Keratinocyte (primary cell): ENCODE measurements at regions not wholly inside any gene's neighbourhood (a gene's known extent, or its start where the extent isn't known, plus 50 kb on each side); places are given as distances from the start of the nearest gene placed in this dataset.

Experiments used
- DNase-seq: peaks from one replicate; pipeline ENCODE4 v3.0.0-alpha.2; 2011; ENCODE audit warnings: low read depth, missing footprints, low spot score
- FAIRE-seq: peaks from 2 replicates; lab custom pipeline; 2011; peaks lifted over from hg19 to GRCh38; lab: Jason Lieb, UNC
- H2AFZ ChIP-seq: 2 replicates; pipeline ENCODE4 v1.6.0; 2012; ENCODE audit warnings: low read length, control low read depth, inconsistent platforms; ENCODE audit not compliant: control insufficient read depth
- H3K27ac ChIP-seq: 2 replicates; pipeline ENCODE4 v1.5.1; 2011; ENCODE audit warnings: low read length; ENCODE audit not compliant: control insufficient read depth, insufficient read depth
- H3K27me3 ChIP-seq: 3 replicates; pipeline ENCODE4 v1.6.0; 2011; ENCODE audit warnings: low read length; ENCODE audit not compliant: control insufficient read depth, insufficient read depth; ENCODE audit errors: extremely low read depth
- H3K36me3 ChIP-seq, 2 experiments: 2 replicates in 1 of 2; 3 replicates in 1 of 2; pipeline ENCODE4 v1.5.1; 2011; ENCODE audit warnings: low read length in 2 of 2, mild to moderate bottlenecking in 1 of 2; ENCODE audit not compliant: control insufficient read depth in 2 of 2, insufficient read depth in 2 of 2; ENCODE audit errors: extremely low read depth in 1 of 2
- H3K4me1 ChIP-seq: 3 replicates; pipeline ENCODE4 v1.5.1; 2011; ENCODE audit warnings: low read length; ENCODE audit not compliant: control insufficient read depth, insufficient read depth; ENCODE audit errors: extremely low read depth
- H3K4me2 ChIP-seq: 3 replicates; pipeline ENCODE4 v1.6.0; 2011; ENCODE audit warnings: low read depth, low read length; ENCODE audit not compliant: control insufficient read depth, insufficient read depth; ENCODE audit errors: extremely low read depth
- H3K4me3 ChIP-seq, 3 experiments: fragments of 200-600 bp in 1 of 3; sonication (generic) in 1 of 3; 2 replicates in 2 of 3; 3 replicates in 1 of 3; pipeline ENCODE4 v1.5.1; 2011 to 2016; ENCODE audit warnings: low read length in 3 of 3, mild to moderate bottlenecking in 3 of 3, control low read depth in 2 of 3, inconsistent platforms in 1 of 3, low read depth in 1 of 3, mixed read lengths in 1 of 3, mixed run types in 1 of 3, moderate library complexity in 1 of 3; ENCODE audit not compliant: control insufficient read depth in 2 of 3, insufficient read depth in 2 of 3; ENCODE audit errors: extremely low read depth in 1 of 3
- H3K79me2 ChIP-seq: 2 replicates; pipeline ENCODE4 v1.6.0; 2012; ENCODE audit warnings: low read length; ENCODE audit not compliant: control insufficient read depth, insufficient read depth
- H3K9ac ChIP-seq: 3 replicates; pipeline ENCODE4 v1.6.0; 2011; ENCODE audit warnings: low read length; ENCODE audit not compliant: control insufficient read depth, insufficient read depth; ENCODE audit errors: extremely low read depth
- H3K9me1 ChIP-seq: 3 replicates; pipeline ENCODE4 v1.6.0; 2011; ENCODE audit warnings: low read length; ENCODE audit not compliant: control insufficient read depth, insufficient read depth; ENCODE audit errors: extremely low read depth
- H3K9me3 ChIP-seq: 2 replicates; pipeline ENCODE4 v1.5.1; 2012; ENCODE audit warnings: low read depth, low read length; ENCODE audit not compliant: control insufficient read depth
- H4K20me1 ChIP-seq: 3 replicates; pipeline ENCODE4 v1.6.0; 2011; ENCODE audit warnings: low read length; ENCODE audit not compliant: control insufficient read depth, insufficient read depth; ENCODE audit errors: extremely low read depth
- EZH2 ChIP-seq: IDR thresholded peaks from one replicate; pipeline ENCODE4 v1.6.1; 2012; ENCODE audit warnings: inconsistent platforms, mild to moderate bottlenecking, low read length, moderate library complexity
- dilution Hi-C: fragments of 300-500 bp; cut with MboI; formaldehyde crosslinking; loops from one replicate; pipeline ENCODE4 v1.7.0; 2020; ENCODE audit warnings: low sequenced_read_pairs; ENCODE audit not compliant: extremely low pct_ligation_motif_present
- TF ChIP-seq, protein P1 (sequence below), 3 experiments: IDR thresholded peaks in 1 of 3; conservative IDR thresholded peaks in 1 of 3; optimal IDR thresholded peaks in 1 of 3; 2 replicates in 2 of 3; 3 replicates in 1 of 3; pipeline versions ENCODE3 to v1.5.1; 2011; ENCODE audit warnings: low read length in 3 of 3, mild to moderate bottlenecking in 3 of 3, moderate library complexity in 2 of 3, control low read depth in 1 of 3, inconsistent platforms in 1 of 3; ENCODE audit not compliant: insufficient read depth in 2 of 3; ENCODE audit errors: extremely low read depth in 1 of 3

DNA sequence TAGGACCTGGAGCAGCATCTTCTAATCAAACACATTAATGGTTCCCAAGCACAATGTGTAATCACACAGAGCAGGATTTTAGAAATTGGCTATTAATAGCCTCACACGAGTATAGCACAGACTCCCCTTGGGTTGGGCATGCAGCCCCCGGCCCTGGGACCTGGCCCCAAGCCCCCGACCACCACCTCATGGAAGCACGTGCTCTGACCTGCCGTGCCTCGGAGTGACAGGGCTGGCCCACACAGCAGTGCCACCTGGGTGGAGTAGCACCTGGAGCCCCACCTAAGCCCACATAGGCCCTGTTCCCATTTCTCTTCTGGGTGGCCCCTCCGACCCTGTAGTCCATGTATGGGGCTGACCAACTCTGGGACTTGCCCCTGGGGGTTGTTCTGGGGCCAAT lies 171.8 kb downstream of the TTLL2 start:
- peaks cover 7% of the 10 kb centered on the region for H3K9me3 ChIP-seq
- no peaks in the 10 kb centered on the region for H3K79me2 ChIP-seq
- TF ChIP-seq, protein P1, sequence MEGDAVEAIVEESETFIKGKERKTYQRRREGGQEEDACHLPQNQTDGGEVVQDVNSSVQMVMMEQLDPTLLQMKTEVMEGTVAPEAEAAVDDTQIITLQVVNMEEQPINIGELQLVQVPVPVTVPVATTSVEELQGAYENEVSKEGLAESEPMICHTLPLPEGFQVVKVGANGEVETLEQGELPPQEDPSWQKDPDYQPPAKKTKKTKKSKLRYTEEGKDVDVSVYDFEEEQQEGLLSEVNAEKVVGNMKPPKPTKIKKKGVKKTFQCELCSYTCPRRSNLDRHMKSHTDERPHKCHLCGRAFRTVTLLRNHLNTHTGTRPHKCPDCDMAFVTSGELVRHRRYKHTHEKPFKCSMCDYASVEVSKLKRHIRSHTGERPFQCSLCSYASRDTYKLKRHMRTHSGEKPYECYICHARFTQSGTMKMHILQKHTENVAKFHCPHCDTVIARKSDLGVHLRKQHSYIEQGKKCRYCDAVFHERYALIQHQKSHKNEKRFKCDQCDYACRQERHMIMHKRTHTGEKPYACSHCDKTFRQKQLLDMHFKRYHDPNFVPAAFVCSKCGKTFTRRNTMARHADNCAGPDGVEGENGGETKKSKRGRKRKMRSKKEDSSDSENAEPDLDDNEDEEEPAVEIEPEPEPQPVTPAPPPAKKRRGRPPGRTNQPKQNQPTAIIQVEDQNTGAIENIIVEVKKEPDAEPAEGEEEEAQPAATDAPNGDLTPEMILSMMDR (optimal IDR thresholded peaks at IDR 0.05 in 1 of 3, IDR thresholded peaks at IDR 0.05 in 1 of 3, conservative IDR thresholded peaks at IDR 0.05 in 1 of 3; ENCODE audit: extremely low read depth in 1 of 3, insufficient read depth in 2 of 3, low read length in 3 of 3) = no peak
- TF ChIP-seq EZH2 = no peak
- no peak overlapping the region for H3K9ac ChIP-seq
- H3K9me1 ChIP-seq = no peaks in the 10 kb centered on the region
- dilution Hi-C loops = no loop called here
- no peaks in the 10 kb centered on the region for H3K4me1 ChIP-seq
- no peaks in the 10 kb centered on the region for H3K36me3 ChIP-seq
- DNase-seq (no peak), FAIRE-seq (no peak)
- H2AFZ ChIP-seq = no peak overlapping the region
- no peaks in the 10 kb centered on the region for H4K20me1 ChIP-seq
- H3K27ac ChIP-seq = no peak overlapping the region
- no peak overlapping the region for H3K4me2 ChIP-seq
- H3K27me3 ChIP-seq = no peaks in the 10 kb centered on the region
- no peak overlapping the region for H3K4me3 ChIP-seq

DNA sequence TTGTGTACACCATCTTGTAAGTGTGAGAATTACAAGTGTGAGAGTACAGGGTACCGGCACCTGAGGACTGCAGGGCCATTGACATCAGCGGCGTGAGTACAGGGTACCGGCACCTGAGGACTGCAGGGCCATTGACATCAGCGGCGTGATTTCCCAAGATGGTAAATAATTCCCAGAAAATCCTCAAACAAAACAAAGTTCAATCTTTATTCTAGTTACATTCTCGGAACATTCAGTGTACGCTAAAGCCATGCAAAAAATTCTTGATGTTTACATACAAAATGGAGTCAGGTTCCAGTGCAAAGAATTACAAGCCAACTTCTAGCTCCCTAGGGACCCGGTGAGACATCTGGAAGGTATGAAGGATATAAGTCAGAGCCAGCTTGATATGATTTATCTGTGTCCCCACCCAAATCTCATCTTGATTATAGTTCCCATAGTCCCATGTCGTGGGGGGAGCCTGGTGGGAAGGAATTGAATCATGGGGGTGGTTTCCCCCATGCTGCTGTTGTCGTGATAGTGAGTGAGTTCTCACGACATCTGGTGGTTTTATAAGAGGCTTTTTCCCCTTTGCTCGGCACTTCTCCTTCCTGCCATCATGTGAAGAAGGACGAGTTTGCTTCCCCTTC lies 172.7 kb downstream of the TTLL2 start:
- Histone ChIP-seq H3K9ac (no peak overlapping the region), H3K36me3 (no peaks in the 10 kb centered on the region), H3K4me3 (no peak overlapping the region), H3K9me1 (no peaks in the 10 kb centered on the region), H2AFZ (no peak overlapping the region), H3K4me2 (no peak overlapping the region), H3K27me3 (no peaks in the 10 kb centered on the region), H3K4me1 (no peaks in the 10 kb centered on the region), H3K9me3 (peaks cover 7% of the 10 kb centered on the region), H3K27ac (no peak overlapping the region), H3K79me2 (no peaks in the 10 kb centered on the region), H4K20me1 (no peaks in the 10 kb centered on the region)
- dilution Hi-C loops = no loop called here
- TF ChIP-seq EZH2 = no peak
- TF ChIP-seq, protein P1 (optimal IDR thresholded peaks at IDR 0.05 in 1 of 3, IDR thresholded peaks at IDR 0.05 in 1 of 3, conservative IDR thresholded peaks at IDR 0.05 in 1 of 3; ENCODE audit: extremely low read depth in 1 of 3, insufficient read depth in 2 of 3, low read length in 3 of 3) = no peak
- FAIRE-seq (no peak), DNase-seq (no peak)
